Neural cell (in vitro differentiated cells): ENCODE measurements at regions not wholly inside any gene's neighbourhood (a gene's known extent, or its start where the extent isn't known, plus 50 kb on each side); places are given as distances from the start of the nearest gene placed in this dataset.

ENCODE experiments used
- EP300 ChIP-seq: fragments of 450-650 bp; conservative IDR thresholded peaks from 2 replicates; pipeline ENCODE4 v1.6.1; 2014; ENCODE audit warnings: antibody characterized with exemption, mild to moderate bottlenecking, moderate library complexity; ENCODE audit not compliant: poor library complexity, severe bottlenecking
- EZH2 ChIP-seq: fragments of 200-600, 300-800 bp; shearing (Covaris generic), sonication (generic); IDR thresholded peaks from 2 replicates; pipeline ENCODE4 v1.6.1; 2014; ENCODE audit warnings: antibody characterized with exemption, low read length, borderline replicate concordance, mild to moderate bottlenecking; ENCODE audit not compliant: insufficient read depth, poor library complexity, severe bottlenecking
- MXI1 ChIP-seq: fragments of 450-650 bp; conservative IDR thresholded peaks from 2 replicates; pipeline ENCODE4 v1.6.1; 2014; ENCODE audit warnings: antibody characterized with exemption, mild to moderate bottlenecking; ENCODE audit not compliant: poor library complexity, severe bottlenecking
- POLR2AphosphoS5 ChIP-seq: IDR thresholded peaks from 2 replicates; pipeline ENCODE4 v1.6.1; 2012
- RAD21 ChIP-seq: fragments of 450-650 bp; conservative IDR thresholded peaks from 2 replicates; pipeline ENCODE4 v1.6.1; 2014; ENCODE audit warnings: antibody characterized with exemption, mild to moderate bottlenecking, moderate library complexity
- TAF1 ChIP-seq: IDR thresholded peaks from 2 replicates; pipeline ENCODE4 v1.6.1; 2012; ENCODE audit warnings: low read depth
- TF ChIP-seq, protein P1 (sequence below): fragments of 450-650 bp; IDR thresholded peaks from 2 replicates; pipeline ENCODE4 v1.5.1; 2014; ENCODE audit warnings: antibody characterized with exemption, mild to moderate bottlenecking, moderate library complexity; ENCODE audit not compliant: poor library complexity, severe bottlenecking
- TF ChIP-seq, protein P2 (sequence below): IDR thresholded peaks from 2 replicates; pipeline ENCODE4 v1.6.1; 2012; ENCODE audit warnings: borderline replicate concordance

DNA sequence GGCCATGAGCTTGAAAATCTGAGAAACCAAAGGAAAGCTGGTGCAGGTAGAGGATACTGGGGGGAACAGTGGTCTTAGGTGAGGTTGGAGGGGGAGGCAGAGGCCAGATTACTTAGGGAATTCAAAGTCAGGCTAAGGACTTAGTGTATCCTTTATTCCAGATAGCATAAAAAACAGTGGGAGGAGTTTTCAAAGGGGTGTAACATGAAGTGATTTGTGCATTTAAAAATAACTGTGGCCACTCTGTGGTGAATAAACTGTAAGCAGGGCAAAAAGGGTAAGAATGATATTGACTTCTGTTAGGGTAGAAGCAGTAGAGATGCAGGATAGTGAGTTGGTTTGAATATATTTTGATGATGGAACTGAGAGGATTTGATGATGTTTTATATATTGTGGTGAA lies 313.2 kb downstream of the EMP1 start:
- TF ChIP-seq, protein P1, sequence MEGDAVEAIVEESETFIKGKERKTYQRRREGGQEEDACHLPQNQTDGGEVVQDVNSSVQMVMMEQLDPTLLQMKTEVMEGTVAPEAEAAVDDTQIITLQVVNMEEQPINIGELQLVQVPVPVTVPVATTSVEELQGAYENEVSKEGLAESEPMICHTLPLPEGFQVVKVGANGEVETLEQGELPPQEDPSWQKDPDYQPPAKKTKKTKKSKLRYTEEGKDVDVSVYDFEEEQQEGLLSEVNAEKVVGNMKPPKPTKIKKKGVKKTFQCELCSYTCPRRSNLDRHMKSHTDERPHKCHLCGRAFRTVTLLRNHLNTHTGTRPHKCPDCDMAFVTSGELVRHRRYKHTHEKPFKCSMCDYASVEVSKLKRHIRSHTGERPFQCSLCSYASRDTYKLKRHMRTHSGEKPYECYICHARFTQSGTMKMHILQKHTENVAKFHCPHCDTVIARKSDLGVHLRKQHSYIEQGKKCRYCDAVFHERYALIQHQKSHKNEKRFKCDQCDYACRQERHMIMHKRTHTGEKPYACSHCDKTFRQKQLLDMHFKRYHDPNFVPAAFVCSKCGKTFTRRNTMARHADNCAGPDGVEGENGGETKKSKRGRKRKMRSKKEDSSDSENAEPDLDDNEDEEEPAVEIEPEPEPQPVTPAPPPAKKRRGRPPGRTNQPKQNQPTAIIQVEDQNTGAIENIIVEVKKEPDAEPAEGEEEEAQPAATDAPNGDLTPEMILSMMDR: no peak
- TF ChIP-seq EZH2: no peak
- TF ChIP-seq TAF1: no peak
- no peak for TF ChIP-seq POLR2AphosphoS5
- TF ChIP-seq, protein P2, sequence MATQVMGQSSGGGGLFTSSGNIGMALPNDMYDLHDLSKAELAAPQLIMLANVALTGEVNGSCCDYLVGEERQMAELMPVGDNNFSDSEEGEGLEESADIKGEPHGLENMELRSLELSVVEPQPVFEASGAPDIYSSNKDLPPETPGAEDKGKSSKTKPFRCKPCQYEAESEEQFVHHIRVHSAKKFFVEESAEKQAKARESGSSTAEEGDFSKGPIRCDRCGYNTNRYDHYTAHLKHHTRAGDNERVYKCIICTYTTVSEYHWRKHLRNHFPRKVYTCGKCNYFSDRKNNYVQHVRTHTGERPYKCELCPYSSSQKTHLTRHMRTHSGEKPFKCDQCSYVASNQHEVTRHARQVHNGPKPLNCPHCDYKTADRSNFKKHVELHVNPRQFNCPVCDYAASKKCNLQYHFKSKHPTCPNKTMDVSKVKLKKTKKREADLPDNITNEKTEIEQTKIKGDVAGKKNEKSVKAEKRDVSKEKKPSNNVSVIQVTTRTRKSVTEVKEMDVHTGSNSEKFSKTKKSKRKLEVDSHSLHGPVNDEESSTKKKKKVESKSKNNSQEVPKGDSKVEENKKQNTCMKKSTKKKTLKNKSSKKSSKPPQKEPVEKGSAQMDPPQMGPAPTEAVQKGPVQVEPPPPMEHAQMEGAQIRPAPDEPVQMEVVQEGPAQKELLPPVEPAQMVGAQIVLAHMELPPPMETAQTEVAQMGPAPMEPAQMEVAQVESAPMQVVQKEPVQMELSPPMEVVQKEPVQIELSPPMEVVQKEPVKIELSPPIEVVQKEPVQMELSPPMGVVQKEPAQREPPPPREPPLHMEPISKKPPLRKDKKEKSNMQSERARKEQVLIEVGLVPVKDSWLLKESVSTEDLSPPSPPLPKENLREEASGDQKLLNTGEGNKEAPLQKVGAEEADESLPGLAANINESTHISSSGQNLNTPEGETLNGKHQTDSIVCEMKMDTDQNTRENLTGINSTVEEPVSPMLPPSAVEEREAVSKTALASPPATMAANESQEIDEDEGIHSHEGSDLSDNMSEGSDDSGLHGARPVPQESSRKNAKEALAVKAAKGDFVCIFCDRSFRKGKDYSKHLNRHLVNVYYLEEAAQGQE: no peak
- TF ChIP-seq EP300: no peak
- TF ChIP-seq RAD21: no peak
- TF ChIP-seq MXI1: no peak
